T-cell (primary cell): ENCODE measurements at regions not wholly inside any gene's neighbourhood (a gene's known extent, or its start where the extent isn't known, plus 50 kb on each side); places are given as distances from the start of the nearest gene placed in this dataset.

Experiments used
- ATAC-seq, 4 experiments: fragments of 200-7000 bp in 3 of 4; fragments of 150-1000 bp in 1 of 4; cut with Tn5 transposase; replicated peaks in 1 of 4; 1 replicate in 3 of 4; 2 replicates in 1 of 4; pipeline ENCODE4 v1.10.0; 2021; ENCODE audit warnings: moderate library complexity in 3 of 4, mild to moderate bottlenecking in 2 of 4, moderate number of reproducible peaks in 1 of 4
- CTCF ChIA-PET, 2 donors: fragments of 300-600 bp; sonication (Branson Sonifier 250); formaldehyde crosslinking; loops; one replicate each; lab custom pipeline; 2022; ENCODE audit warnings: antibody characterized with exemption in 2 of 2; lab: Charles Lee
- POLR2A ChIA-PET, 2 donors: fragments of 300-600 bp; sonication (Branson Sonifier 250); formaldehyde crosslinking; loops; one replicate each; lab custom pipeline; 2022; ENCODE audit warnings: antibody characterized with exemption in 2 of 2; lab: Charles Lee
- DNase-seq, 35 experiments: peaks; one replicate each; pipeline versions ENCODE4 v3.0.0 to v3.0.0-alpha.2; 2013 to 2023
- H3K27ac ChIP-seq: one replicate; pipeline ENCODE4 v1.5.1; 2013; ENCODE audit warnings: low read length
- H3K27me3 ChIP-seq, 2 experiments: replicated peaks in 1 of 2; 1 replicate in 1 of 2; 2 replicates in 1 of 2; pipeline versions ENCODE4 v1.6.1 to v1.7.0; 2013; ENCODE audit warnings: low read length in 1 of 2, mixed read lengths in 1 of 2; ENCODE audit not compliant: control insufficient read depth in 2 of 2, insufficient read depth in 2 of 2; ENCODE audit errors: extremely low read depth in 1 of 2
- H3K36me3 ChIP-seq, 2 donors: 1 replicate in 1 of 2; 2 replicates in 1 of 2; pipeline versions ENCODE4 v1.6.1 to v1.7.0; 2013; ENCODE audit warnings: low read length in 1 of 2; ENCODE audit not compliant: control insufficient read depth in 2 of 2, insufficient read depth in 1 of 2; ENCODE audit errors: extremely low read depth in 1 of 2
- H3K4me1 ChIP-seq, 2 experiments: 1 replicate in 1 of 2; 2 replicates in 1 of 2; pipeline versions ENCODE4 v1.6.1 to v1.7.0; 2013; ENCODE audit warnings: low read length in 2 of 2, mixed read lengths in 1 of 2; ENCODE audit not compliant: insufficient read depth in 2 of 2, control insufficient read depth in 1 of 2; ENCODE audit errors: extremely low read depth in 1 of 2
- H3K4me3 ChIP-seq, 2 donors: 1 replicate in 1 of 2; 2 replicates in 1 of 2; pipeline versions ENCODE4 v1.5.1 to v1.7.0; 2013; ENCODE audit warnings: mild to moderate bottlenecking in 2 of 2, low read length in 1 of 2, moderate library complexity in 1 of 2; ENCODE audit not compliant: control insufficient read depth in 1 of 2; ENCODE audit errors: extremely low read depth in 1 of 2
- H3K9me3 ChIP-seq: 2 replicates; pipeline ENCODE4 v1.7.0; 2013
- H3K27ac Mint-ChIP-seq, 2 donors: one replicate each; pipeline ENCODE4 v1.8.0; 2020 to 2021; ENCODE audit warnings: mild to moderate bottlenecking in 2 of 2, mixed read lengths in 2 of 2
- H3K27me3 Mint-ChIP-seq, 2 donors: one replicate each; pipeline ENCODE4 v1.8.0; 2021 to 2022; ENCODE audit warnings: mixed read lengths in 2 of 2
- H3K36me3 Mint-ChIP-seq: one replicate; pipeline ENCODE4 v1.8.0; 2021; ENCODE audit warnings: mixed read lengths
- H3K4me1 Mint-ChIP-seq, 3 donors: one replicate each; pipeline ENCODE4 v1.8.0; 2020 to 2022; ENCODE audit warnings: mixed read lengths in 3 of 3, mild to moderate bottlenecking in 1 of 3
- H3K4me3 Mint-ChIP-seq, 3 donors: one replicate each; pipeline ENCODE4 v1.8.0; 2020 to 2022; ENCODE audit warnings: mild to moderate bottlenecking in 3 of 3, mixed read lengths in 3 of 3, moderate library complexity in 3 of 3
- H3K9me3 Mint-ChIP-seq, 3 donors: one replicate each; pipeline ENCODE4 v1.8.0; 2020 to 2022; ENCODE audit warnings: mixed read lengths in 3 of 3
- WGBS: methylation state at CpG from one replicate; pipeline ENCODE4 v1.1.5; 2013; ENCODE audit warnings: missing lambda C conversion rate; ENCODE audit not compliant: insufficient coverage; 5-methylcytosine and 5-hydroxymethylcytosine counted together

GRCh38 chr16:61296814-61297213 is 739.4 kb downstream of the CDH8 start:
- H3K36me3 Mint-ChIP-seq, result no peaks in the 10 kb centered on the region
- no peaks in the 10 kb centered on the region for H3K4me1 Mint-ChIP-seq
- H3K9me3 Mint-ChIP-seq, result peaks cover 12 to 32% (median 19%) of the 10 kb centered on the region in 3 donors
- ATAC-seq, result no peak
- no peaks in the 10 kb centered on the region for H3K9me3 ChIP-seq
- no peaks in the 10 kb centered on the region for H3K27me3 Mint-ChIP-seq
- no peak overlapping the region for H3K4me3 Mint-ChIP-seq
- no peak for DNase-seq
- H3K27ac ChIP-seq, result no peak overlapping the region
- H3K36me3 ChIP-seq, result no peaks in the 10 kb centered on the region
- H3K27me3 ChIP-seq, result no peaks in the 10 kb centered on the region
- ChIA-PET CTCF (no interaction called here), POLR2A (no interaction called here)
- H3K4me3 ChIP-seq, result no peak overlapping the region
- no peak overlapping the region for H3K27ac Mint-ChIP-seq
- no peaks in the 10 kb centered on the region for H3K4me1 ChIP-seq
- whole genome bisulfite sequencing, result 86% methylated on average over 3 of the region's 3 CpGs

GRCh38 chr16:61296305-61296704 is 739.9 kb downstream of the CDH8 start:
- H3K9me3 Mint-ChIP-seq, result peaks cover 15 to 27% (median 15%) of the 10 kb centered on the region in 3 donors

GRCh38 chr16:61295311-61295710 is 740.9 kb downstream of the CDH8 start:
- no peaks in the 10 kb centered on the region for H3K9me3 ChIP-seq
- no peaks in the 10 kb centered on the region for H3K36me3 Mint-ChIP-seq
- H3K27ac ChIP-seq, result no peak overlapping the region
- H3K4me3 ChIP-seq, result no peak overlapping the region
- ATAC-seq (no peak), DNase-seq (no peak)
- H3K36me3 ChIP-seq, result no peaks in the 10 kb centered on the region
- no peaks in the 10 kb centered on the region for H3K4me1 ChIP-seq
- no peak overlapping the region for H3K27ac Mint-ChIP-seq
- no peaks in the 10 kb centered on the region for H3K27me3 Mint-ChIP-seq
- H3K4me1 Mint-ChIP-seq, result no peaks in the 10 kb centered on the region
- H3K27me3 ChIP-seq, result no peaks in the 10 kb centered on the region
- CTCF ChIA-PET, result no interaction called here
- H3K9me3 Mint-ChIP-seq, result peaks cover 11 to 24% (median 15%) of the 10 kb centered on the region in 3 donors
- H3K4me3 Mint-ChIP-seq, result no peak overlapping the region
- POLR2A ChIA-PET, result no interaction called here

More at GRCh38 chr16:61296305-61296704, 739.9 kb downstream of the CDH8 start:
- no peak overlapping the region for H3K27ac Mint-ChIP-seq
- H3K36me3 Mint-ChIP-seq, result no peaks in the 10 kb centered on the region
- ATAC-seq (no peak), DNase-seq (no peak)
- no peaks in the 10 kb centered on the region for H3K27me3 Mint-ChIP-seq
- H3K27me3 ChIP-seq, result no peaks in the 10 kb centered on the region
- H3K27ac ChIP-seq, result no peak overlapping the region
- no peaks in the 10 kb centered on the region for H3K4me1 Mint-ChIP-seq
- ChIA-PET POLR2A (no interaction called here), CTCF (no interaction called here)
- H3K4me1 ChIP-seq, result no peaks in the 10 kb centered on the region
- H3K36me3 ChIP-seq, result no peaks in the 10 kb centered on the region
- H3K9me3 ChIP-seq, result no peaks in the 10 kb centered on the region
- no peak overlapping the region for H3K4me3 ChIP-seq
- no peak overlapping the region for H3K4me3 Mint-ChIP-seq
- 71% methylated on average over 7 of the region's 7 CpGs for WGBS

- Histone ChIP-seq H3K27ac (no peak overlapping the region), H3K4me3 (no peak overlapping the region), H3K27me3 (no peaks in the 10 kb centered on the region), H3K4me1 (no peaks in the 10 kb centered on the region), H3K36me3 (no peaks in the 10 kb centered on the region), H3K9me3 (peaks cover 3% of the 10 kb centered on the region)
- ChIA-PET CTCF (no interaction called here), POLR2A (no interaction called here)
- Mint-ChIP-seq H3K27me3 (no peaks in the 10 kb centered on the region), H3K9me3 (peaks cover 4 to 22% (median 10%) of the 10 kb centered on the region in 3 donors), H3K4me3 (no peak overlapping the region), H3K36me3 (no peaks in the 10 kb centered on the region), H3K27ac (no peak overlapping the region), H3K4me1 (no peaks in the 10 kb centered on the region)
- ATAC-seq, result no peak
- WGBS, result no CpG with 5 or more reads among the region's 2 CpGs
- no peak for DNase-seq
These were observed 747.1 kb downstream of the CDH8 start for GRCh38 chr16:61289141-61289540.

GRCh38 chr16:61277849-61278248 is 758.4 kb downstream of the CDH8 start:
- H3K36me3 Mint-ChIP-seq, result no peaks in the 10 kb centered on the region
- DNase-seq (no peak), ATAC-seq (no peak)
- no CpG with 5 or more reads among the region's 2 CpGs for WGBS
- H3K4me1 Mint-ChIP-seq, result no peaks in the 10 kb centered on the region
- POLR2A ChIA-PET, result no interaction called here
- H3K27ac ChIP-seq, result no peak overlapping the region
- CTCF ChIA-PET, result no interaction called here
- no peaks in the 10 kb centered on the region for H3K27me3 Mint-ChIP-seq
- H3K9me3 Mint-ChIP-seq, result peaks cover 16 to 52% (median 29%) of the 10 kb centered on the region in 3 donors
- H3K9me3 ChIP-seq, result no peaks in the 10 kb centered on the region
- H3K36me3 ChIP-seq, result no peaks in the 10 kb centered on the region
- H3K4me3 ChIP-seq, result no peak overlapping the region
- H3K4me1 ChIP-seq, result no peaks in the 10 kb centered on the region
- H3K27me3 ChIP-seq, result no peaks in the 10 kb centered on the region
- H3K27ac Mint-ChIP-seq, result no peak overlapping the region
- H3K4me3 Mint-ChIP-seq, result no peak overlapping the region

GRCh38 chr16:61274211-61274610 is 762.0 kb downstream of the CDH8 start:
- H3K27me3 ChIP-seq, result no peaks in the 10 kb centered on the region
- Mint-ChIP-seq H3K36me3 (no peaks in the 10 kb centered on the region), H3K4me1 (no peaks in the 10 kb centered on the region), H3K27me3 (no peaks in the 10 kb centered on the region), H3K27ac (no peak overlapping the region), H3K4me3 (no peak overlapping the region), H3K9me3 (peaks cover 16 to 55% (median 21%) of the 10 kb centered on the region in 3 donors)
- H3K36me3 ChIP-seq, result no peaks in the 10 kb centered on the region
- no peak overlapping the region for H3K27ac ChIP-seq
- no peaks in the 10 kb centered on the region for H3K4me1 ChIP-seq
- POLR2A ChIA-PET, result no interaction called here
- H3K4me3 ChIP-seq, result no peak overlapping the region
- no peak for DNase-seq
- WGBS, result 78% methylated on average over 5 of the region's 5 CpGs
- CTCF ChIA-PET, result no interaction called here
- H3K9me3 ChIP-seq, result peaks cover 4% of the 10 kb centered on the region
- no peak for ATAC-seq

GRCh38 chr16:61270726-61271125 is 765.5 kb downstream of the CDH8 start:
- ChIA-PET CTCF (interaction anchor here in 1 of 2 donors (0.6 kb wide), 1 partner anchor 164 kb away, joined by 3 read pairs; no protein-coding TSS in a partner anchor), POLR2A (no interaction called here)
- no peak overlapping the region for H3K4me3 Mint-ChIP-seq
- H3K27me3 Mint-ChIP-seq, result no peaks in the 10 kb centered on the region
- Histone ChIP-seq H3K4me3 (no peak overlapping the region), H3K4me1 (no peaks in the 10 kb centered on the region), H3K27ac (no peak overlapping the region), H3K36me3 (no peaks in the 10 kb centered on the region), H3K9me3 (peaks cover 4% of the 10 kb centered on the region), H3K27me3 (no peaks in the 10 kb centered on the region)
- ATAC-seq (no peak), DNase-seq (no peak)
- H3K27ac Mint-ChIP-seq, result no peak overlapping the region
- H3K9me3 Mint-ChIP-seq, result peaks cover 9 to 43% (median 23%) of the 10 kb centered on the region in 3 donors
- no peaks in the 10 kb centered on the region for H3K4me1 Mint-ChIP-seq
- H3K36me3 Mint-ChIP-seq, result no peaks in the 10 kb centered on the region
